HEK293 (cell line): ENCODE measurements at regions not wholly inside any gene's neighbourhood (a gene's known extent, or its start where the extent isn't known, plus 50 kb on each side); places are given as distances from the start of the nearest gene placed in this dataset.
A peak's percentile ranks its signal among the peaks of the same experiment; 100 is the strongest.

Experiments
- CTCF ChIA-PET: fragments of 350-600 bp; formaldehyde crosslinking; extraction: SDS; loops from one replicate; lab custom pipeline; 2021; ENCODE audit warnings: antibody characterized with exemption; lab: Yijun Ruan, JAX
- POLR2A ChIA-PET: fragments of 300-600 bp; formaldehyde crosslinking; extraction: SDS; loops from one replicate; lab custom pipeline; 2020; ENCODE audit warnings: antibody characterized with exemption, inconsistent platforms; lab: Yijun Ruan, JAX
- H3K27ac ChIP-seq: fragments of 200-500 bp; sonication (Bioruptor generic); 2 replicates; pipeline ENCODE4 v1.5.1; 2014; ENCODE audit warnings: low read depth, low read length, control low read depth, inconsistent platforms; ENCODE audit errors: extremely low read depth
- H3K36me3 ChIP-seq, 2 experiments: fragments of 200-500 bp in 1 of 2; sonication (Bioruptor generic) in 1 of 2; 1 replicate in 1 of 2; 2 replicates in 1 of 2; pipeline ENCODE4 v1.5.1; 2014 to 2017; ENCODE audit warnings: inconsistent platforms in 2 of 2, low read length in 2 of 2; ENCODE audit not compliant: control insufficient read depth in 2 of 2, insufficient read depth in 1 of 2
- H3K4me1 ChIP-seq: fragments of 200-500 bp; sonication (Bioruptor generic); 2 replicates; pipeline ENCODE4 v1.5.1; 2014; ENCODE audit warnings: mild to moderate bottlenecking, low read length, inconsistent platforms; ENCODE audit not compliant: control insufficient read depth, insufficient read depth
- H3K4me3 ChIP-seq: 2 replicates; pipeline ENCODE4 v1.5.1; 2011; ENCODE audit warnings: low read depth, mild to moderate bottlenecking, control low read depth, low read length, moderate library complexity
- H3K9me3 ChIP-seq: fragments of 200-500 bp; sonication (Bioruptor generic); 2 replicates; pipeline ENCODE4 v1.5.1; 2014; ENCODE audit warnings: low read depth, low read length, inconsistent platforms; ENCODE audit not compliant: control insufficient read depth, insufficient read depth
- AEBP2 ChIP-seq: fragments of 450-650 bp; formaldehyde crosslinking; IDR thresholded peaks from 2 replicates; pipeline ENCODE4 v1.5.1; 2016; ENCODE audit warnings: missing biosample characterization, missing genetic modification characterization, borderline replicate concordance
- PRDM10 ChIP-seq: fragments of 450-650 bp; formaldehyde crosslinking; IDR thresholded peaks from 2 replicates; pipeline ENCODE4 v1.5.1; 2016; ENCODE audit warnings: missing biosample characterization, missing genetic modification characterization
- SCRT1 ChIP-seq: fragments of 450-650 bp; formaldehyde crosslinking; IDR thresholded peaks from 2 replicates; pipeline ENCODE4 v1.5.1; 2016; ENCODE audit warnings: missing biosample characterization, missing genetic modification characterization, borderline replicate concordance
- SCRT2 ChIP-seq: fragments of 450-650 bp; formaldehyde crosslinking; IDR thresholded peaks from 2 replicates; pipeline ENCODE4 v1.5.1; 2016; ENCODE audit warnings: missing biosample characterization, missing genetic modification characterization
- ZBTB1 ChIP-seq: fragments of 450-650 bp; formaldehyde crosslinking; IDR thresholded peaks from 2 replicates; pipeline ENCODE4 v1.5.1; 2016; ENCODE audit warnings: missing biosample characterization, missing genetic modification characterization
- ZBTB48 ChIP-seq: fragments of 450-650 bp; formaldehyde crosslinking; IDR thresholded peaks from 2 replicates; pipeline ENCODE4 v1.5.1; 2016; ENCODE audit warnings: missing biosample characterization, missing genetic modification characterization
- ZFP69B ChIP-seq: fragments of 450-650 bp; formaldehyde crosslinking; IDR thresholded peaks from 2 replicates; pipeline ENCODE4 v1.5.1; 2016; ENCODE audit warnings: missing biosample characterization, missing genetic modification characterization
- ZNF174 ChIP-seq: fragments of 450-650 bp; formaldehyde crosslinking; IDR thresholded peaks from 2 replicates; pipeline ENCODE4 v1.5.0; 2017; ENCODE audit warnings: missing biosample characterization, mild to moderate bottlenecking, missing genetic modification characterization
- ZNF184 ChIP-seq: fragments of 450-650 bp; IDR thresholded peaks from 2 replicates; pipeline ENCODE4 v1.5.1; 2018; ENCODE audit warnings: missing biosample characterization, mild to moderate bottlenecking, missing genetic modification characterization
- ZNF248 ChIP-seq: fragments of 450-650 bp; formaldehyde crosslinking; IDR thresholded peaks from 2 replicates; pipeline ENCODE4 v1.5.1; 2017; ENCODE audit warnings: missing biosample characterization, missing genetic modification characterization
- ZNF426 ChIP-seq: fragments of 450-650 bp; formaldehyde crosslinking; IDR thresholded peaks from 2 replicates; pipeline ENCODE4 v1.5.1; 2017; ENCODE audit warnings: missing biosample characterization, missing genetic modification characterization, mild to moderate bottlenecking, inconsistent platforms, moderate library complexity
- ZNF610 ChIP-seq: fragments of 450-650 bp; formaldehyde crosslinking; IDR thresholded peaks from 2 replicates; pipeline ENCODE4 v1.5.1; 2016; ENCODE audit warnings: missing biosample characterization, missing genetic modification characterization, borderline replicate concordance
- ZSCAN23 ChIP-seq: fragments of 450-650 bp; formaldehyde crosslinking; IDR thresholded peaks from 2 replicates; pipeline ENCODE4 v1.5.1; 2016; ENCODE audit warnings: missing biosample characterization, missing genetic modification characterization
- ZXDB ChIP-seq: fragments of 450-650 bp; formaldehyde crosslinking; IDR thresholded peaks from 2 replicates; pipeline ENCODE4 v1.5.1; 2016; ENCODE audit warnings: missing biosample characterization, missing genetic modification characterization

DNA sequence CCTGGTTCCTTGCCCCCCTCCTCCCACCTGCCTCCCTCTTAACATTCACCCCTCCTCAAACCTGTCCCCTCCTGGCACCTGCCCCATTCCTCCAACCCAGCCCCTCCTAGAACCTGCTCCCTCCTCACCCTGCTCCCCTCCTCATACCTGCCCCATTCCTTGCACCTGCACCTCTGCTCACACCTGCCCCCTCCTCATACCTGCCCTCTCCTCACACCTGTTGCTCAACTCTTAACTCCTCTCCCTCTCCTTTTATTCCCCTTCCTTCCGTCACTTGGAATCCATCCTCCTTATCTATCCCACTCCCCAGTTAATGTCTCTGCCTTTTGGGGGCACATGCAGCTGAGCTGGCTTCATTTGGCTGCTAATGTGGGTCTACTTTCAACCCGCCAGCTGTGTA, 712.1 kb downstream of the MTRR start:
- Histone ChIP-seq H3K9me3 (no peaks in the 10 kb centered on the region), H3K36me3 (no peaks in the 10 kb centered on the region), H3K27ac (no peak overlapping the region), H3K4me3 (no peak overlapping the region), H3K4me1 (no peaks in the 10 kb centered on the region)
- POLR2A ChIA-PET, result no interaction called here
- TF ChIP-seq ZNF610 (tag by site-specific recombination) (no peak), SCRT2 (tag by site-specific recombination) (peak; percentile 85), ZNF426 (tag by site-specific recombination) (no peak), AEBP2 (tag by site-specific recombination) (no peak), ZXDB (tag by site-specific recombination) (no peak), SCRT1 (tag by site-specific recombination) (peak; percentile 88)
- CTCF ChIA-PET, result no interaction called here

GRCh38 chr5:8585230-8586018, 716.5 kb downstream of the MTRR start:
- TF ChIP-seq ZFP69B (no peak), ZNF174 (tag by site-specific recombination) (no peak), ZNF184 (tag by site-specific recombination) (no peak), PRDM10 (tag by site-specific recombination) (no peak), ZBTB1 (tag by site-specific recombination) (no peak)
- Histone ChIP-seq H3K4me3 (no peak overlapping the region), H3K9me3 (no peaks in the 10 kb centered on the region; the same call in 1 of the 2 replicates), H3K4me1 (no peaks in the 10 kb centered on the region), H3K36me3 (no peaks in the 10 kb centered on the region), H3K27ac (no peak overlapping the region)
- ChIA-PET CTCF (interaction anchor here (0.6 to 0.7 kb wide), 2 partner anchors 39 to 104 kb away, joined by 3 to 4 read pairs; no protein-coding TSS in a partner anchor), POLR2A (no interaction called here)

DNA sequence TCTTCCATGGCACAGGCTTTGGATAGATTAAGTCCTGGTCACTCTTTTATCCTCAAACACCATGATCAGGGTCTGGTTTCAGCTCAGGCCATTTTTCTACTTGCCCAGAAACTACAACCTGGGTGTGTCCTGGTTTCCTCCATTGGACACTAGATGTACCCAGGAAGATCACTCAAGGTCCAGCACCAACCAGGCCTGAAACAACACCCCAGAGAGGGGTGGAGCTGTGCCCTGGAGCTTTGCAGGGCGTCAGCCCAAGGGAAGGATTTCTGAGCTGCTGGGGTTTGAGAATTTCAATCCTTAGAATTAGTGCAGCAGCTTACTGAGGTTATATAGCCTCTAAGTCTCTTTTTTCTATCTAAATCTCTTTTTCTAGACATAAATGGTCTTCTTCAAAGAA, 722.0 kb downstream of the MTRR start:
- ChIA-PET POLR2A (no interaction called here), CTCF (interaction anchor here (0.6 kb wide), 1 partner anchor 620 kb away, joined by 5 read pairs; no protein-coding TSS in a partner anchor)
- Histone ChIP-seq H3K4me1 (no peaks in the 10 kb centered on the region), H3K9me3 (no peaks in the 10 kb centered on the region; the same call in 1 of the 2 replicates), H3K27ac (no peak overlapping the region), H3K4me3 (no peak overlapping the region), H3K36me3 (no peaks in the 10 kb centered on the region)
- no peak for TF ChIP-seq SCRT2 (tag by site-specific recombination)
- TF ChIP-seq ZBTB48 (tag by site-specific recombination), result no peak
- no peak for TF ChIP-seq ZSCAN23 (tag by site-specific recombination)
- TF ChIP-seq ZNF174 (tag by site-specific recombination), result no peak
- no peak for TF ChIP-seq ZBTB1 (tag by site-specific recombination)
- no peak for TF ChIP-seq ZNF248 (tag by site-specific recombination)
